Astrocyte (in vitro differentiated cells and primary cell): ENCODE measurements at regions not wholly inside any gene's neighbourhood (a gene's known extent, or its start where the extent isn't known, plus 50 kb on each side); places are given as distances from the start of the nearest gene placed in this dataset.

Experiments used
- DNase-seq: peaks from one replicate; pipeline ENCODE4 v3.0.0-alpha.2; 2010; ENCODE audit warnings: low read depth
- FAIRE-seq: peaks from 2 replicates; lab custom pipeline; 2011; peaks lifted over from hg19 to GRCh38; lab: Jason Lieb, UNC
- H2AFZ ChIP-seq: 2 replicates; pipeline ENCODE4 v1.6.0; 2012; ENCODE audit warnings: low read depth, low read length, inconsistent platforms
- H3K27ac ChIP-seq: 2 replicates; pipeline ENCODE4 v1.5.1; 2011; ENCODE audit warnings: low read depth, low read length, inconsistent platforms
- H3K27me3 ChIP-seq: 2 replicates; pipeline ENCODE4 v1.6.0; 2011; ENCODE audit warnings: low read length, inconsistent platforms; ENCODE audit not compliant: insufficient read depth
- H3K36me3 ChIP-seq: 2 replicates; pipeline ENCODE4 v1.5.1; 2011; ENCODE audit warnings: low read length, inconsistent platforms; ENCODE audit not compliant: insufficient read depth
- H3K4me1 ChIP-seq: 2 replicates; pipeline ENCODE4 v1.5.1; 2011; ENCODE audit warnings: low read length, inconsistent platforms; ENCODE audit not compliant: insufficient read depth
- H3K4me2 ChIP-seq: 2 replicates; pipeline ENCODE4 v1.6.0; 2012; ENCODE audit warnings: low read length, inconsistent platforms
- H3K4me3 ChIP-seq: 2 replicates; pipeline ENCODE4 v1.5.1; 2011; ENCODE audit warnings: low read depth, mild to moderate bottlenecking, low read length, inconsistent platforms; ENCODE audit not compliant: insufficient read depth
- H3K79me2 ChIP-seq: 2 replicates; pipeline ENCODE4 v1.6.0; 2012; ENCODE audit warnings: mild to moderate bottlenecking, low read length, inconsistent platforms; ENCODE audit not compliant: insufficient read depth
- H3K9ac ChIP-seq: 2 replicates; pipeline ENCODE4 v1.6.0; 2012; ENCODE audit warnings: mild to moderate bottlenecking, low read length, inconsistent platforms
- H3K9me3 ChIP-seq: 2 replicates; pipeline ENCODE4 v1.5.1; 2012; ENCODE audit warnings: low read depth, mild to moderate bottlenecking, low read length, inconsistent platforms; ENCODE audit not compliant: insufficient read depth
- H4K20me1 ChIP-seq: 2 replicates; pipeline ENCODE4 v1.6.0; 2012; ENCODE audit warnings: low read length, inconsistent platforms; ENCODE audit not compliant: insufficient read depth
- H3K27ac Mint-ChIP-seq: one replicate; pipeline ENCODE4 v1.8.0; 2021; ENCODE audit warnings: mild to moderate bottlenecking, mixed read lengths; ENCODE audit not compliant: unreplicated experiment
- H3K27me3 Mint-ChIP-seq: one replicate; pipeline ENCODE4 v1.8.0; 2021; ENCODE audit warnings: low read depth, mixed read lengths; ENCODE audit not compliant: unreplicated experiment
- H3K36me3 Mint-ChIP-seq: one replicate; pipeline ENCODE4 v1.8.0; 2021; ENCODE audit warnings: low read depth, mixed read lengths; ENCODE audit not compliant: unreplicated experiment
- H3K4me1 Mint-ChIP-seq: one replicate; pipeline ENCODE4 v1.8.0; 2021; ENCODE audit warnings: low read depth, mixed read lengths; ENCODE audit not compliant: unreplicated experiment
- H3K4me3 Mint-ChIP-seq: one replicate; pipeline ENCODE4 v1.8.0; 2021; ENCODE audit warnings: mild to moderate bottlenecking, moderate library complexity, mixed read lengths; ENCODE audit not compliant: unreplicated experiment
- H3K9me3 Mint-ChIP-seq: one replicate; pipeline ENCODE4 v1.8.0; 2021; ENCODE audit warnings: mild to moderate bottlenecking, mixed read lengths; ENCODE audit not compliant: unreplicated experiment
- CTCF ChIP-seq: IDR thresholded peaks from 2 replicates; pipeline ENCODE4 v1.5.1; 2011; ENCODE audit warnings: low read depth, mild to moderate bottlenecking, inconsistent platforms, low read length, moderate library complexity; ENCODE audit not compliant: insufficient read depth
- EZH2 ChIP-seq: IDR thresholded peaks from 2 replicates; pipeline ENCODE4 v1.6.1; 2012; ENCODE audit warnings: mild to moderate bottlenecking, low read length, inconsistent platforms; ENCODE audit not compliant: insufficient read depth

GRCh38 chr4:111792632-111793031 lies 352.6 kb upstream of the FAM241A start:
- Mint-ChIP-seq H3K27me3 (peaks cover 16% of the 10 kb centered on the region), H3K36me3 (no peaks in the 10 kb centered on the region), H3K9me3 (no peaks in the 10 kb centered on the region), H3K4me1 (no peaks in the 10 kb centered on the region), H3K4me3 (no peak overlapping the region), H3K27ac (no peak overlapping the region)
- Histone ChIP-seq H3K27me3 (peaks cover 3% of the 10 kb centered on the region), H4K20me1 (no peaks in the 10 kb centered on the region), H3K4me2 (no peak overlapping the region), H2AFZ (no peak overlapping the region), H3K36me3 (no peaks in the 10 kb centered on the region), H3K27ac (no peak overlapping the region), H3K9ac (no peak overlapping the region), H3K79me2 (no peaks in the 10 kb centered on the region), H3K9me3 (no peaks in the 10 kb centered on the region), H3K4me3 (no peak overlapping the region), H3K4me1 (no peaks in the 10 kb centered on the region)
- TF ChIP-seq CTCF (no peak), EZH2 (no peak)
- DNase-seq (no peak), FAIRE-seq (no peak)

DNA sequence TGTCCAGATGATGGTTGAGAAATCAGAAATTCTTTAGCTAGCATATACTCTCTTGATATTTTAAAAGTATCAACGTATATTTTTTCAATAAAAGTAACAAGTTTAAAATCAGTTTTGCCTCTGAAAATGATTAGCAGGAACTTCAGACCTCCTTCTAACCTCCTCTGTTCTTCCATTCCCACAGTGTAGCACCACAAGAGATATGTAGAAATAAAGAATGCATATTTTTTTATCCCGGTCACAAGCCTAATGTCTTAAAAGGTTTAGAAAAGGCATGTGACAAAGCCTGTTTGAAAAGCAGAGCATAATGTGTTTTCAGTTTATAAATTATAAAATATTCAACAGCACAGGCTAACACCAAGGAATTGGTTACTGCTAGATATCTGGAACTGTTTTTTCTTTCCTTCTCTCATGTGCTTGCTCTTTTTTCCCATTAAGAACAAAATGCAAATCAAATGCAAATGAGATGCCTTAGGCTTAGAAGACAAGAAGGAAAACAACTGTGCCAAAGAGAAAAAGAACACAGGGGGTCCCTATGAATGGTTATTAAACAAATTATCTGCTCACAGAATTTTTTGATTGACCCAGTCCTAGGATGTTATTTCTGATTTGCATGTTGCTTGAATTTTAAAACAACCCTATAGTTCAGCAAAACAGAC lies 351.7 kb upstream of the FAM241A start:
- H3K9ac ChIP-seq: no peak overlapping the region
- H3K4me2 ChIP-seq: no peak overlapping the region
- no peaks in the 10 kb centered on the region for H3K4me1 Mint-ChIP-seq
- no peaks in the 10 kb centered on the region for H3K79me2 ChIP-seq
- no peaks in the 10 kb centered on the region for H3K9me3 ChIP-seq
- H3K4me1 ChIP-seq: no peaks in the 10 kb centered on the region
- TF ChIP-seq CTCF (no peak), EZH2 (no peak)
- no peak for DNase-seq
- peaks cover 11% of the 10 kb centered on the region for H3K27me3 Mint-ChIP-seq
- no peaks in the 10 kb centered on the region for H3K27me3 ChIP-seq
- H3K36me3 Mint-ChIP-seq: no peaks in the 10 kb centered on the region
- no peak overlapping the region for H2AFZ ChIP-seq
- H3K27ac ChIP-seq: no peak overlapping the region
- no peak overlapping the region for H3K4me3 ChIP-seq
- no peaks in the 10 kb centered on the region for H3K9me3 Mint-ChIP-seq
- H3K36me3 ChIP-seq: no peaks in the 10 kb centered on the region
- H3K27ac Mint-ChIP-seq: no peak overlapping the region
- no peak for FAIRE-seq
- no peaks in the 10 kb centered on the region for H4K20me1 ChIP-seq
- H3K4me3 Mint-ChIP-seq: no peak overlapping the region

DNA sequence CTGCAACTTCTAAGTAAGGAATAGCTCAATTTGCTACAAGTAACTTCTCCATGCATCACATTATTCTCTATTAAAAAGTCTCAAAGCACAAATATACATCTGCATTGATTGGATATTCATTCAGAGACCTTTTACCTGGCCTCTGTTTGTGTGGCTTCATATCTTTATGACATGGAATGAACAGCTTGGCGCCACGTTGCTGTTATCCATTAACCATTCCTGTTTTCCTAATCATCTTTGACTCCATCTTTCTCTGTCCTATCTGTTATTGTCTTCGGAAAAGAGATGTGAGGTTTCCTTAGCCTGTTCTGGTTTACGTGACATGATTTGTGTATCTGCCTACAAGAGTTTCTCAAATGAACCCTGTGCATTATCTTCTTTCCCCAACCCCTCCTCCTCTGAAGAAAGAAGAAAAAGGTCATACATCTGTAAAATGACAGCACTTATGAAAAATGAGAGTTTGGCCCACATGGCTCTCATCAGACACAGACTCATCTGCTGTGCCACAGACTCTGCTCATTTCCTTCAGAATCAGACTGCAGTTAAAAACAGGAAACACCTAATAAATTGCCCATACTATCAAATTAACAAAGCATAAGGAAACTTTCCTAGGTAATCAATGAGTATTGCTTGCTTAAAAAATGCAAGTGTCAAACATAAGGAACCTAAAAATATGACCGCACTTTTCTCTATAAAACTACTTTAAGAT lies 347.6 kb upstream of the FAM241A start:
- TF ChIP-seq CTCF: no peak
- TF ChIP-seq EZH2: no peak
- Histone ChIP-seq H3K27me3 (no peaks in the 10 kb centered on the region), H3K4me3 (no peak overlapping the region), H3K36me3 (no peaks in the 10 kb centered on the region), H4K20me1 (no peaks in the 10 kb centered on the region), H3K79me2 (no peaks in the 10 kb centered on the region), H2AFZ (no peak overlapping the region), H3K4me2 (no peak overlapping the region), H3K9me3 (no peaks in the 10 kb centered on the region), H3K4me1 (no peaks in the 10 kb centered on the region), H3K9ac (no peak overlapping the region), H3K27ac (no peak overlapping the region)
- FAIRE-seq (no peak), DNase-seq (no peak)
- H3K4me1 Mint-ChIP-seq: no peaks in the 10 kb centered on the region
- H3K4me3 Mint-ChIP-seq: no peak overlapping the region
- no peaks in the 10 kb centered on the region for H3K27me3 Mint-ChIP-seq
- H3K9me3 Mint-ChIP-seq: no peaks in the 10 kb centered on the region
- no peak overlapping the region for H3K27ac Mint-ChIP-seq
- H3K36me3 Mint-ChIP-seq: no peaks in the 10 kb centered on the region
